GM23338 (cell line): ENCODE measurements at regions not wholly inside any gene's neighbourhood (a gene's known extent, or its start where the extent isn't known, plus 50 kb on each side); places are given as distances from the start of the nearest gene placed in this dataset.

ENCODE experiments used
- ATAC-seq: fragments of 200-7000 bp; cut with Tn5 transposase; 3 replicates; pipeline ENCODE4 v1.9.1; 2020
- DNase-seq: peaks from one replicate; pipeline ENCODE4 v3.0.0-alpha.2; 2015; ENCODE audit warnings: low spot score
- H2AFZ ChIP-seq: fragments of 200-600 bp; sonication (generic); 2 replicates; pipeline ENCODE4 v1.8.0; 2016; ENCODE audit warnings: antibody characterized with exemption, mild to moderate bottlenecking, moderate library complexity
- H3F3A ChIP-seq: fragments of 200-600 bp; sonication (generic); replicated peaks from 2 replicates; pipeline ENCODE4 v1.8.0; 2017; ENCODE audit warnings: antibody characterized with exemption, mixed run types, low read depth
- H3K27ac ChIP-seq: fragments of 200-600 bp; sonication (generic); 2 replicates; pipeline ENCODE4 v1.6.1; 2016; ENCODE audit warnings: low read depth
- H3K27me3 ChIP-seq: fragments of 200-600 bp; sonication (generic); 2 replicates; pipeline ENCODE4 v1.8.0; 2016; ENCODE audit warnings: mild to moderate bottlenecking, mixed run types, moderate library complexity; ENCODE audit not compliant: insufficient read depth
- H3K36me3 ChIP-seq: fragments of 200-600 bp; sonication (generic); 2 replicates; pipeline ENCODE4 v1.8.0; 2016; ENCODE audit warnings: mild to moderate bottlenecking; ENCODE audit not compliant: insufficient read depth
- H3K4me1 ChIP-seq: fragments of 200-600 bp; sonication (generic); 2 replicates; pipeline ENCODE4 v1.8.0; 2016; ENCODE audit warnings: mild to moderate bottlenecking, moderate library complexity; ENCODE audit not compliant: insufficient read depth
- H3K4me2 ChIP-seq: fragments of 200-600 bp; sonication (generic); 2 replicates; pipeline ENCODE4 v1.7.1; 2017; ENCODE audit warnings: mixed run types
- H3K4me3 ChIP-seq: fragments of 200-600 bp; sonication (generic); 2 replicates; pipeline ENCODE4 v1.6.1; 2016; ENCODE audit warnings: mixed run types
- H3K79me2 ChIP-seq: fragments of 200-600 bp; sonication (generic); replicated peaks from 2 replicates; pipeline ENCODE4 v1.8.0; 2017; ENCODE audit warnings: mild to moderate bottlenecking; ENCODE audit not compliant: insufficient read depth
- H3K9me2 ChIP-seq: fragments of 200-600 bp; sonication (generic); 2 replicates; pipeline ENCODE4 v1.8.0; 2017; ENCODE audit not compliant: insufficient read depth
- H4K20me1 ChIP-seq: fragments of 200-600 bp; sonication (generic); replicated peaks from 2 replicates; pipeline ENCODE4 v1.8.0; 2017; ENCODE audit warnings: mild to moderate bottlenecking; ENCODE audit not compliant: insufficient read depth
- H3K27ac Mint-ChIP-seq: 2 replicates; pipeline ENCODE4 v1.8.0; 2020; ENCODE audit warnings: inconsistent platforms, mild to moderate bottlenecking, moderate library complexity, mixed read lengths
- H3K27me3 Mint-ChIP-seq: 3 replicates; pipeline ENCODE4 v1.8.0; 2022; ENCODE audit warnings: low read depth, mild to moderate bottlenecking, moderate library complexity, mixed read lengths, inconsistent platforms; ENCODE audit not compliant: insufficient read depth, poor library complexity
- H3K36me3 Mint-ChIP-seq: 3 replicates; pipeline ENCODE4 v1.8.0; 2021; ENCODE audit warnings: low read depth, mild to moderate bottlenecking, inconsistent platforms, moderate library complexity, mixed read lengths
- H3K4me1 Mint-ChIP-seq: 3 replicates; pipeline ENCODE4 v1.8.0; 2020; ENCODE audit warnings: mild to moderate bottlenecking, inconsistent platforms, mixed read lengths
- H3K4me3 Mint-ChIP-seq: 3 replicates; pipeline ENCODE4 v1.8.0; 2021; ENCODE audit warnings: moderate library complexity, mild to moderate bottlenecking, inconsistent platforms, mixed read lengths
- H3K9me3 Mint-ChIP-seq: 3 replicates; pipeline ENCODE4 v1.8.0; 2020; ENCODE audit warnings: moderate library complexity, mild to moderate bottlenecking, inconsistent platforms, mixed read lengths
- CREB1 ChIP-seq: fragments of 250-450 bp; sonication (Bioruptor Pico); IDR thresholded peaks from 2 replicates; pipeline ENCODE4 v1.5.0; 2020; ENCODE audit warnings: low read depth, mild to moderate bottlenecking, moderate library complexity
- EZH2 ChIP-seq: fragments of 200-600 bp; sonication (generic); IDR thresholded peaks from one replicate; pipeline ENCODE4 v1.8.0; 2017; ENCODE audit warnings: antibody characterized with exemption, mild to moderate bottlenecking, low read depth; ENCODE audit not compliant: unreplicated experiment
- EZH2phosphoT487 ChIP-seq: fragments of 200-600 bp; sonication (generic); IDR thresholded peaks from one replicate; pipeline ENCODE4 v1.8.1; 2018; ENCODE audit warnings: antibody characterized with exemption; ENCODE audit not compliant: unreplicated experiment
- JUNB ChIP-seq: IDR thresholded peaks from one replicate; pipeline ENCODE4 v1.6.1; 2016; ENCODE audit warnings: antibody characterized with exemption; ENCODE audit not compliant: unreplicated experiment
- NANOG ChIP-seq: IDR thresholded peaks from 2 replicates; pipeline ENCODE4 v1.6.1; 2016; ENCODE audit warnings: antibody characterized with exemption, borderline replicate concordance
- POLR2AphosphoS5 ChIP-seq: IDR thresholded peaks from 2 replicates; pipeline ENCODE4 v1.6.1; 2016; ENCODE audit warnings: antibody characterized with exemption, low read depth
- STAT1 ChIP-seq: IDR thresholded peaks from one replicate; pipeline ENCODE4 v1.6.1; 2016; ENCODE audit warnings: antibody characterized with exemption; ENCODE audit not compliant: unreplicated experiment
- ZNF114 ChIP-seq: fragments of 250-450 bp; sonication (Bioruptor Pico); IDR thresholded peaks from 2 replicates; pipeline ENCODE4 v1.5.0; 2020; ENCODE audit warnings: mild to moderate bottlenecking, moderate library complexity
- ZNF331 ChIP-seq: fragments of 250-450 bp; sonication (Bioruptor Pico); IDR thresholded peaks from 2 replicates; pipeline ENCODE4 v1.5.0; 2020; ENCODE audit warnings: low read depth, mild to moderate bottlenecking, moderate library complexity
- ZNF462 ChIP-seq: fragments of 250-450 bp; sonication (Bioruptor Pico); IDR thresholded peaks from 2 replicates; pipeline ENCODE4 v1.5.0; 2020; ENCODE audit warnings: mild to moderate bottlenecking, moderate library complexity
- TF ChIP-seq, protein P1 (sequence below): IDR thresholded peaks from 2 replicates; pipeline ENCODE4 v1.6.1; 2016; ENCODE audit warnings: antibody characterized with exemption
- TF ChIP-seq, protein P2 (sequence below): IDR thresholded peaks from one replicate; pipeline ENCODE4 v1.6.1; 2018; ENCODE audit warnings: antibody characterized with exemption; ENCODE audit not compliant: unreplicated experiment

- Histone ChIP-seq H3K79me2 (no peaks in the 10 kb centered on the region), H3K4me1 (no peaks in the 10 kb centered on the region), H3F3A (no peaks in the 10 kb centered on the region), H3K4me3 (no peak overlapping the region), H3K27ac (no peak overlapping the region), H3K27me3 (no peaks in the 10 kb centered on the region), H3K4me2 (no peak overlapping the region), H4K20me1 (no peaks in the 10 kb centered on the region), H2AFZ (no peak overlapping the region), H3K9me2 (peaks cover 11% of the 10 kb centered on the region; the same call in 1 of the 2 replicates), H3K36me3 (no peaks in the 10 kb centered on the region)
- TF ChIP-seq, protein P1, sequence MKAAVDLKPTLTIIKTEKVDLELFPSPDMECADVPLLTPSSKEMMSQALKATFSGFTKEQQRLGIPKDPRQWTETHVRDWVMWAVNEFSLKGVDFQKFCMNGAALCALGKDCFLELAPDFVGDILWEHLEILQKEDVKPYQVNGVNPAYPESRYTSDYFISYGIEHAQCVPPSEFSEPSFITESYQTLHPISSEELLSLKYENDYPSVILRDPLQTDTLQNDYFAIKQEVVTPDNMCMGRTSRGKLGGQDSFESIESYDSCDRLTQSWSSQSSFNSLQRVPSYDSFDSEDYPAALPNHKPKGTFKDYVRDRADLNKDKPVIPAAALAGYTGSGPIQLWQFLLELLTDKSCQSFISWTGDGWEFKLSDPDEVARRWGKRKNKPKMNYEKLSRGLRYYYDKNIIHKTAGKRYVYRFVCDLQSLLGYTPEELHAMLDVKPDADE, result no peak
- TF ChIP-seq ZNF331 (no peak), JUNB (no peak), EZH2 (no peak), ZNF114 (no peak), ZNF462 (CRISPR knock-in tag) (no peak), NANOG (no peak), POLR2AphosphoS5 (no peak), CREB1 (no peak), EZH2phosphoT487 (no peak), STAT1 (no peak)
- TF ChIP-seq, protein P2, sequence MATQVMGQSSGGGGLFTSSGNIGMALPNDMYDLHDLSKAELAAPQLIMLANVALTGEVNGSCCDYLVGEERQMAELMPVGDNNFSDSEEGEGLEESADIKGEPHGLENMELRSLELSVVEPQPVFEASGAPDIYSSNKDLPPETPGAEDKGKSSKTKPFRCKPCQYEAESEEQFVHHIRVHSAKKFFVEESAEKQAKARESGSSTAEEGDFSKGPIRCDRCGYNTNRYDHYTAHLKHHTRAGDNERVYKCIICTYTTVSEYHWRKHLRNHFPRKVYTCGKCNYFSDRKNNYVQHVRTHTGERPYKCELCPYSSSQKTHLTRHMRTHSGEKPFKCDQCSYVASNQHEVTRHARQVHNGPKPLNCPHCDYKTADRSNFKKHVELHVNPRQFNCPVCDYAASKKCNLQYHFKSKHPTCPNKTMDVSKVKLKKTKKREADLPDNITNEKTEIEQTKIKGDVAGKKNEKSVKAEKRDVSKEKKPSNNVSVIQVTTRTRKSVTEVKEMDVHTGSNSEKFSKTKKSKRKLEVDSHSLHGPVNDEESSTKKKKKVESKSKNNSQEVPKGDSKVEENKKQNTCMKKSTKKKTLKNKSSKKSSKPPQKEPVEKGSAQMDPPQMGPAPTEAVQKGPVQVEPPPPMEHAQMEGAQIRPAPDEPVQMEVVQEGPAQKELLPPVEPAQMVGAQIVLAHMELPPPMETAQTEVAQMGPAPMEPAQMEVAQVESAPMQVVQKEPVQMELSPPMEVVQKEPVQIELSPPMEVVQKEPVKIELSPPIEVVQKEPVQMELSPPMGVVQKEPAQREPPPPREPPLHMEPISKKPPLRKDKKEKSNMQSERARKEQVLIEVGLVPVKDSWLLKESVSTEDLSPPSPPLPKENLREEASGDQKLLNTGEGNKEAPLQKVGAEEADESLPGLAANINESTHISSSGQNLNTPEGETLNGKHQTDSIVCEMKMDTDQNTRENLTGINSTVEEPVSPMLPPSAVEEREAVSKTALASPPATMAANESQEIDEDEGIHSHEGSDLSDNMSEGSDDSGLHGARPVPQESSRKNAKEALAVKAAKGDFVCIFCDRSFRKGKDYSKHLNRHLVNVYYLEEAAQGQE, result no peak
- DNase-seq (no peak), ATAC-seq (no peak)
- Mint-ChIP-seq H3K36me3 (no peaks in the 10 kb centered on the region), H3K9me3 (no peaks in the 10 kb centered on the region; the same call in 2 of the 3 replicates), H3K27me3 (no peaks in the 10 kb centered on the region), H3K4me1 (no peaks in the 10 kb centered on the region), H3K4me3 (no peak overlapping the region), H3K27ac (no peak overlapping the region)
Observed at GRCh38 chr6:132993738-132994137, 179.4 kb downstream of the RPS12 start.
